ENCODE measurements at regions not wholly inside any gene's neighbourhood (a gene's known extent, or its start where the extent isn't known, plus 50 kb on each side); places are given as distances from the start of the nearest gene placed in this dataset.
"Not testable (repeated sequence)": the region's sequence is repeated elsewhere in the genome, so short reads cannot be mapped to it uniquely, and the experiment has no call there.

DNA sequence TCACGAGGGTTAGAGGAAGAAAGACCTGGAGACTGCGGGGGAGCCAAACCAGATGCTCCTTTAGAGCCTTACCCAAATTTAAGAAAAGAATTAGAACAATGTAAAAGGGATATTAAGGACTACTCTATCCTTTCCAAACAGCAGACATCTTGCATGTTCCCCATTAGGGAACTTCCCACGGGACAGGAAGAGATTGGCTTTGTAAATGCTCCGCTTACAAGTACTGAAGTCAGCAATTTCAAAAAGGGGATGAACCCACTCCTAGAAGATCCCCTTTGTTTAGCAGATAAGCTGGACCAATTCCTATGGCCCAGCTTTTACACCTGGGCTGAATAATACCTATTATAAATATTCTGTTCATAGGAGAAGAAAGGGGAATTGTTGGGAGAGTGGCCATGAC lies 74.2 kb downstream of the APOBEC1 start:
- Mint-ChIP-seq H3K4me1 (peaks cover 4% of the 10 kb centered on the region), H3K4me3 (no peak overlapping the region), H3K27me3 (peaks cover 27% of the 10 kb centered on the region), H3K27ac (no peak overlapping the region), H3K36me3 (ENCODE audit: low read depth) (no peaks in the 10 kb centered on the region), H3K9me3 (no peaks in the 10 kb centered on the region)
- no peak for DNase-seq
- intact Hi-C loops (cut with micrococcal nuclease) = no loop called here

DNA sequence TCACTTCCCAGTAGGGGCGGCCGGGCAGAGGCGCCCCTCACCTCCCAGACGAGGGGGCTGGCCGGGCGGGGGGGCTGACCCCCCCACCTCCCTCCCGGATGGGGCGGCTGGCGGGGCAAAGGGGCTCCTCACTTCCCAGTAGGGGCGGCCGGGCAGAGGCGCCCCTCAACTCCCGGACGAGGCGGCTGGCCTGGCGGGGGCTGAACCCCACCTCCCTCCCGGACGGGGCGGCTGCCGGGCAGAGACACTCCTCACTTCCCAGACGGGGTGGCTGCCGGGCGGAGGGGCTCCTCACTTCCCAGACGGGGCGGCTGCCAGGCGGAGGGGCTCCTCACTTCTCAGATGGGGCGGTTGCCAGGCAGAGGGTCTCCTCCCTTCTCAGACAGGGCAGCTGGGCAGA lies 75.6 kb downstream of the APOBEC1 start:
- H3K4me1 Mint-ChIP-seq; H3K9me3 Mint-ChIP-seq; DNase-seq; H3K27ac Mint-ChIP-seq; intact Hi-C loops (cut with micrococcal nuclease); H3K4me3 Mint-ChIP-seq; H3K36me3 Mint-ChIP-seq (ENCODE audit: low read depth): not testable (repeated sequence)
- H3K27me3 Mint-ChIP-seq = peaks cover 30% of the 10 kb centered on the region

DNA sequence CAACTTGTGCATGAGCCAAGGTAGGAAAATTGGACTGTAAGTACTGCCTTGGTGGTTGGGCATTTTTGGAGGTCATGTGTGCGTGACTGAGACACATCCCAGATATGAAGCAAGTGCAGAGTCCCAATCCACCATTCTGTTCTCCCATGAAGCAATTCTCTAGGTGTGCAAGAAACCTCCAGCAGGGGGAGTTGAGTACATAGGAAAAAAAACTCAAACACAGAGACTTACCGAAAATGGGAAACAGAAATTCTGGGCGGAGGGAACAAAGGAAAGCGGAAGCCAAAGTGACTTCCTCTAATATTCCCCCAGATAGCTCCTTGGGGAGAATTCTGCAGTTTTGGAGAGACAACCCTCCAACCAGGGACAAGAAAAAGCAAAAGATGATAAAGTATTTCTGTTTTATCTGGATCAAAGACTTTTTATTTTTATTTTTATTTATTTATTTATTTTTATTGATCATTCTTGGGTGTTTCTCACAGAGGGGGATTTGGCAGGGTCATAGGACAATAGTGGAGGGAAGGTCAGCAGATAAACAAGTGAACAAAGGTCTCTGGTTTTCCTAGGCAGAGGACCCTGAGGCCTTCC lies 76.9 kb downstream of the APOBEC1 start:
- H3K36me3 Mint-ChIP-seq (ENCODE audit: low read depth); H3K9me3 Mint-ChIP-seq; H3K4me1 Mint-ChIP-seq; H3K27ac Mint-ChIP-seq; H3K4me3 Mint-ChIP-seq: not testable (repeated sequence)
- peak; percentile 85 for DNase-seq
- H3K27me3 Mint-ChIP-seq = peaks cover 35% of the 10 kb centered on the region
- intact Hi-C loops (cut with micrococcal nuclease) = loop anchor here (1.0 kb wide), 1 partner anchor 49 kb away; no protein-coding TSS in a partner anchor

DNA sequence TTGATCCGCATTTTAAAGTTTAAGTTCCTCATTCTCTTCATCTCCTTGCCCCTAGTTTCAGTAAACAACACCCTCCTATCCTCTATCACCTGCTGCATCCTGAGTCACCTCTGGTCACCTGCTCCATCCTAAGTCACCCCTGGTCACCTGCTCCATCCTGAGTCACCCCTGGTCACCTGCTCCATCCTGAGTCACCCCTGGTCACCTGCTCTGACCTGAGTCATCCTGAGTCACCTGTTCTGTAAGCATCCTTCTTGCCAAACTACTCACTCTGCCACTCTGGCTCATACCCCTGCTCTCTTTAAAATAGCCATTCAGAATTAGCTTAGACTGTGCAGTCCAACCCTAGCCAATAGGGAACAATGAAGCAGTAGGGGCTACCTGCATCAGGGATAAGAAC lies 80.6 kb upstream of the CD163 start:
- intact Hi-C loops (cut with micrococcal nuclease); H3K36me3 Mint-ChIP-seq (ENCODE audit: low read depth); H3K4me3 Mint-ChIP-seq; H3K4me1 Mint-ChIP-seq; H3K27ac Mint-ChIP-seq; DNase-seq; H3K9me3 Mint-ChIP-seq: not testable (repeated sequence)
- peaks cover 37% of the 10 kb centered on the region for H3K27me3 Mint-ChIP-seq

DNA sequence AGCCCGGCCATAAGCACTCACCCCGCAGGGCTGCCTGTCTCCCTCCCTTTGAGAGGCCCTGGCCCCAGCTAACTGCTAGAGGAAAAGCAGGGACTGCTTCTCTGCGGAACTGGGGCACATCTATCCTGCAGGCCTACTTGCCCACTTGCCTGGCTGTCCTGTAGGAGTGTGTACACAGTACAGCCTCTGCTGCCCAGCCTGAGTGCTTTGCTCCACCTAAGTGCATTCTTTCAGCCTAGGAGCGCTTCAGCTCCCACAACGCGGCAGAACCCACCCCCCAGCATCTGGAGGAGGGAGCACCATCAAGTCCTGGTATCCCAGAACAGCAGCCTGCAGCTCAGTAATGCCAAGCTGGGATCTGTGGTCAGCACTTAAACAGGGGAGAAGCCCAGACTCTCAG lies 79.9 kb upstream of the CD163 start:
- H3K9me3 Mint-ChIP-seq = peaks cover 15% of the 10 kb centered on the region
- no peak overlapping the region for H3K27ac Mint-ChIP-seq
- H3K4me3 Mint-ChIP-seq = no peak overlapping the region
- intact Hi-C loops (cut with micrococcal nuclease) = no loop called here
- no peaks in the 10 kb centered on the region for H3K36me3 Mint-ChIP-seq (ENCODE audit: low read depth)
- H3K4me1 Mint-ChIP-seq = peaks cover 7% of the 10 kb centered on the region
- no peak for DNase-seq
- H3K27me3 Mint-ChIP-seq = peaks cover 37% of the 10 kb centered on the region

DNA sequence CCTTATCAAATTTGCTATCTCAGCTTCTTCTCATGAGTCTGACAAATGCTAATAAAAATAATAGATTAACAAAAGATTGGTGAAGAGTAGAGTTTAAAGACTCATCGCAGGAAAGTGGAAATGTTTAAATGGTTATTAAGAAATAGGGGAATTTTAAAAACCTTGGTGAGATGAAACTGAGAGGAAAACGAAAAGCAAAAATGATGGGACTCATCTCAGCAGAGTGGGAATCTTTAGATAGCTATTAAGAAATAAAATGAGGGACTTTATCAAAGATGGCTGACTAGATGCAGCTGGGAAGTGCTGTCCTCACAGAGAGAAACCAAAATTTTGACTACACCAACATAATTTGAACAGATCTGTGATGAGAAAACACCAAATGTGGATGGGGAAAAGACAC lies 79.2 kb upstream of the CD163 start:
- Mint-ChIP-seq H3K27ac (no peak overlapping the region), H3K36me3 (ENCODE audit: low read depth) (no peaks in the 10 kb centered on the region), H3K4me3 (no peak overlapping the region), H3K27me3 (peaks cover 32% of the 10 kb centered on the region), H3K4me1 (peaks cover 5% of the 10 kb centered on the region), H3K9me3 (peaks cover 15% of the 10 kb centered on the region)
- intact Hi-C loops (cut with micrococcal nuclease) = no loop called here
- DNase-seq = no peak

DNA sequence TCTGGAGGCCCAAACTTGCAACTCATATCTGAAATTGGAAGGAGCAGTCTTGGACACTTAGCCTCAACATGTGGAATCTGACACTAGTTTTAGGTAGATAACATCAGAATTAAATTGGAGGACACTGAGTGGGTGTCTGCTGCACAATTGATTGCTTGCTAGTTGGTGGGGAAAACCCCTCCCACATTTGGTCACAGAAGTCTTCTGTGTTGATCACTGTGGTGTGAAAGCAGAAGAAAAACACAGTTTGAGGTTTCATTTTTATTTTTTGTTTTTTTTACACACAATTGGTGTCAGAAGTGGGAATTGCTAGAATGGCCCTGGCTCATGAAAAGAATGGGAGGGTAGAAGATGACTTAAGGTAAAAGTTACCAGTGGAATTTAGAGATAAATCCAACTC lies 78.0 kb upstream of the CD163 start:
- Mint-ChIP-seq H3K27me3 (peaks cover 25% of the 10 kb centered on the region), H3K9me3 (peaks cover 15% of the 10 kb centered on the region), H3K4me3 (no peak overlapping the region), H3K4me1 (peaks cover 5% of the 10 kb centered on the region), H3K27ac (no peak overlapping the region), H3K36me3 (ENCODE audit: low read depth) (no peaks in the 10 kb centered on the region)
- intact Hi-C loops (cut with micrococcal nuclease) = no loop called here
- DNase-seq = no peak

DNA sequence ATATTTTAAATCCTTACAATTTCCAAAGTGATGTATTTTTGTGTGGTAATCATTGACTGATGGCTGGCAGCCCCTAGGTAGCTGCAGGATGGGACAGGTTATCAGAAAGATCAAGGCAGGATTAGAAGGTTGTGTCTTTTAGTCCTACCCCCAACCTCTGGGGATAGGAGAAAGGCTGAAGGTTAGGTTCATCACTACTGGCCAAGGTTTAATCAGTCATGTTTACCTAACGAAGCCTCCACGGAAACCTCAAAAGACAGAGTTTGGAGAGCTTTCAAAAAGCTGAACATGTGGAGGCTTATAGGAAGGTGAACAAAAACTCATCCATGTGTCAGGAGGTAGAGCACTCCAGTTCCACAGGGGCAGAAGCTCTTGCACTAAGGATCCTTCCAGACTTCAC lies 77.5 kb upstream of the CD163 start:
- DNase-seq = no peak
- no peaks in the 10 kb centered on the region for H3K36me3 Mint-ChIP-seq (ENCODE audit: low read depth)
- no peak overlapping the region for H3K27ac Mint-ChIP-seq
- intact Hi-C loops (cut with micrococcal nuclease) = no loop called here
- H3K4me3 Mint-ChIP-seq = no peak overlapping the region
- peaks cover 5% of the 10 kb centered on the region for H3K4me1 Mint-ChIP-seq
- H3K9me3 Mint-ChIP-seq = peaks cover 15% of the 10 kb centered on the region
- peaks cover 21% of the 10 kb centered on the region for H3K27me3 Mint-ChIP-seq

DNA sequence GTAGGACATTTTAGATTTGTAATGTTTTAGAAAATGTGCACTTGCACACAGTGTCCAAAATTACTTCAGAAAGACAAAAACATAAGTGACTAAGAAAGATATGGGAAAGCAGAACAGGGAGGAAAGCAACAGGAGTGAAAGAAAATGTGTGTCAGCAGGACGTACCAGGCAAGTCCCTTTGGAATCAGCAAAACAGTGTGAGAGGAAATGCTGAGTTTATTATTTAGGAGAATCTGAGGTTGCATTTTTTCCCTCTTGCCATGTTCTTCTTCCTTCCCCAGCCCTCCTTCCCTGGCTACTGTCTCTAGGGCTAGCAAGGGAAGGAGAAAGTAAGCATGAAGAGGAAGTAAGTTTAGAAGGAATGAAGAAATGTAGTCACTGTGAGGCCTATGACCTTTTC lies 67.7 kb upstream of the CD163 start:
- H3K27ac Mint-ChIP-seq = no peak overlapping the region
- no peak overlapping the region for H3K4me3 Mint-ChIP-seq
- peaks cover 13% of the 10 kb centered on the region for H3K27me3 Mint-ChIP-seq
- H3K36me3 Mint-ChIP-seq (ENCODE audit: low read depth) = no peaks in the 10 kb centered on the region
- DNase-seq = no peak
- peaks cover 7% of the 10 kb centered on the region for H3K9me3 Mint-ChIP-seq
- intact Hi-C loops (cut with micrococcal nuclease) = no loop called here
- H3K4me1 Mint-ChIP-seq = no peaks in the 10 kb centered on the region

DNA sequence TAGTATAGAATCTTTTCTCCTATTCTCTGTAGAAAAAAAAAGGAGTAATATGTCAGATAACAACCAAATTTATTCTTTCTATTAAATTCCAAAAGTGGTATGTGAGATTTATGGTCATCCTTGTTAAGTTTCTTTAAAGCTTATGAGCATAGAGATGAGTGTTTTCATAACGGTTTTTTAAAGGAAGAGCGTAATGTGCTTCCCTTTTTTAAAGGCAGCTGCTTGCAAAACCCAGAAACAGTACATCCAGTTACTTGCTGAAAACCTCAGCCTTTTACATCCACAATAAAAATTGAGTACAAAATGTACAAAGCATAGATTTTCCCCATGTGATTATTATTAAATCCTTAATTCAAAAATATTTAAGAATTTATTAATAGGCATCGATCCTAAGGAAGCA lies 53.6 kb upstream of the CD163 start:
- DNase-seq = no peak
- intact Hi-C loops (cut with micrococcal nuclease) = no loop called here
- H3K4me1 Mint-ChIP-seq = no peaks in the 10 kb centered on the region
- no peak overlapping the region for H3K27ac Mint-ChIP-seq
- H3K27me3 Mint-ChIP-seq = peaks cover 18% of the 10 kb centered on the region
- H3K9me3 Mint-ChIP-seq = peaks cover 2% of the 10 kb centered on the region
- H3K36me3 Mint-ChIP-seq (ENCODE audit: low read depth) = no peaks in the 10 kb centered on the region
- no peak overlapping the region for H3K4me3 Mint-ChIP-seq

DNA sequence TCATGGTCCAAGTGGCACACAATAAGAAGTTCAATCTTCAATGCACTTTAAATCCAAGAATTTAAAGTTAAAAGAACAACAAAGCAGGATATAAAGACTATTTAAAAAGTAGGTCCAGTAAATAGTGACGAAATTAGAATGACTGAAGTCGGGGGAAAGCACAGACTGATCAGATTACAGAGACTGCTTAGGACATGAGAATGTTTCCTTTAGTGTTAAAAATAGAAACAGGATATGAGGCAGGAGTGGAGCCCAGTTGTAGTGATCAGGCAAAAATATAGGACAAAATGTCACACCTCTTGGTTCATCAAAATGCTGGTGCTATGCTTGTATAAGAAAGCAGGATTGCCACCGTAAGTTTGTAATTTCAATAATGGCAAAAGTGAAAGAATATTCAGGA lies 52.2 kb upstream of the CD163 start:
- peaks cover 8% of the 10 kb centered on the region for H3K9me3 Mint-ChIP-seq
- H3K36me3 Mint-ChIP-seq (ENCODE audit: low read depth) = no peaks in the 10 kb centered on the region
- H3K27ac Mint-ChIP-seq = no peak overlapping the region
- no peaks in the 10 kb centered on the region for H3K4me1 Mint-ChIP-seq
- H3K27me3 Mint-ChIP-seq = peaks cover 14% of the 10 kb centered on the region
- H3K4me3 Mint-ChIP-seq = no peak overlapping the region
- intact Hi-C loops (cut with micrococcal nuclease) = no loop called here
- no peak for DNase-seq

DNA sequence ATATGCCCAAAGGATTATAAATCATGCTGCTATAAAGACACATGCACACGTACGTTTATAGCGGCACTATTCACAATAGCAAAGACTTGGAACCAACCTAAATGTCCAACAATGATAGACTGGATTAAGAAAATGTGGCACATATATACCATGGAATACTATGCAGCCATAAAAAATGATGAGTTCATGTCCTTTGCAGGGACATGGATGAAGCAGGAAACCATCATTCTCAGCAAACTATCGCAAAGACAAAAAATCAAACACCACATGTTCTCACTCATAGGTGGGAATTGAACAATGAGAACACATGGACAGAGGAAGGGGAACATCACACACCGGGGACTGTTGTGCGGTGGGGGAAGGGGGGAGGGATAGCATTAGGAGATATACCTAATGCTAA lies 51.3 kb upstream of the CD163 start:
- H3K27ac Mint-ChIP-seq; H3K36me3 Mint-ChIP-seq (ENCODE audit: low read depth); H3K4me1 Mint-ChIP-seq; H3K4me3 Mint-ChIP-seq; H3K9me3 Mint-ChIP-seq; DNase-seq; intact Hi-C loops (cut with micrococcal nuclease): not testable (repeated sequence)
- peaks cover 11% of the 10 kb centered on the region for H3K27me3 Mint-ChIP-seq

Measured in activated CD4-positive, alpha-beta T cell treated with anti-CD3 and anti-CD28 coated beads, Interleukin-2, amount 10 ng/mL, durations not matched to agents 24 days and 14 days (primary cell).